ENCODE measurements at regions not wholly inside any gene's neighbourhood (a gene's known extent, or its start where the extent isn't known, plus 50 kb on each side); places are given as distances from the start of the nearest gene placed in this dataset.

GRCh38 chr2:128530025-128530573, 211.4 kb upstream of the HS6ST1 start:
- peaks cover 24% of the 10 kb centered on the region for H3K27me3 Mint-ChIP-seq
- TF ChIP-seq, protein P1, sequence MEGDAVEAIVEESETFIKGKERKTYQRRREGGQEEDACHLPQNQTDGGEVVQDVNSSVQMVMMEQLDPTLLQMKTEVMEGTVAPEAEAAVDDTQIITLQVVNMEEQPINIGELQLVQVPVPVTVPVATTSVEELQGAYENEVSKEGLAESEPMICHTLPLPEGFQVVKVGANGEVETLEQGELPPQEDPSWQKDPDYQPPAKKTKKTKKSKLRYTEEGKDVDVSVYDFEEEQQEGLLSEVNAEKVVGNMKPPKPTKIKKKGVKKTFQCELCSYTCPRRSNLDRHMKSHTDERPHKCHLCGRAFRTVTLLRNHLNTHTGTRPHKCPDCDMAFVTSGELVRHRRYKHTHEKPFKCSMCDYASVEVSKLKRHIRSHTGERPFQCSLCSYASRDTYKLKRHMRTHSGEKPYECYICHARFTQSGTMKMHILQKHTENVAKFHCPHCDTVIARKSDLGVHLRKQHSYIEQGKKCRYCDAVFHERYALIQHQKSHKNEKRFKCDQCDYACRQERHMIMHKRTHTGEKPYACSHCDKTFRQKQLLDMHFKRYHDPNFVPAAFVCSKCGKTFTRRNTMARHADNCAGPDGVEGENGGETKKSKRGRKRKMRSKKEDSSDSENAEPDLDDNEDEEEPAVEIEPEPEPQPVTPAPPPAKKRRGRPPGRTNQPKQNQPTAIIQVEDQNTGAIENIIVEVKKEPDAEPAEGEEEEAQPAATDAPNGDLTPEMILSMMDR (IDR thresholded peaks at IDR 0.05; ENCODE audit: unreplicated experiment), result no peak
- H3K4me1 Mint-ChIP-seq (ENCODE audit: low read depth), result peaks cover 28% of the 10 kb centered on the region
- no peaks in the 10 kb centered on the region for H3K36me3 Mint-ChIP-seq (ENCODE audit: insufficient read depth)
- H3K4me3 Mint-ChIP-seq (ENCODE audit: low read depth), result no peak overlapping the region
- DNase-seq (ENCODE audit: low spot score, unreplicated experiment), result no peak
- no peak overlapping the region for H3K27ac Mint-ChIP-seq
- H3K9me3 Mint-ChIP-seq (ENCODE audit: low read depth), result no peaks in the 10 kb centered on the region

- Mint-ChIP-seq H3K4me3 (ENCODE audit: low read depth) (no peak overlapping the region), H3K36me3 (ENCODE audit: insufficient read depth) (no peaks in the 10 kb centered on the region), H3K4me1 (ENCODE audit: low read depth) (peaks cover 36% of the 10 kb centered on the region), H3K27me3 (peaks cover 16% of the 10 kb centered on the region), H3K9me3 (ENCODE audit: low read depth) (peaks cover 1% of the 10 kb centered on the region), H3K27ac (no peak overlapping the region)
- TF ChIP-seq, protein P1 (IDR thresholded peaks at IDR 0.05; ENCODE audit: unreplicated experiment), result peak; percentile 18
- no peak for DNase-seq (ENCODE audit: low spot score, unreplicated experiment)
Measured at GRCh38 chr2:128531856-128532255, 213.2 kb upstream of the HS6ST1 start.

- no peak for DNase-seq (ENCODE audit: low spot score, unreplicated experiment)
- H3K4me3 Mint-ChIP-seq (ENCODE audit: low read depth), result no peak overlapping the region
- peaks cover 41% of the 10 kb centered on the region for H3K4me1 Mint-ChIP-seq (ENCODE audit: low read depth)
- peaks cover 7% of the 10 kb centered on the region for H3K27me3 Mint-ChIP-seq
- H3K27ac Mint-ChIP-seq, result no peak overlapping the region
- H3K36me3 Mint-ChIP-seq (ENCODE audit: insufficient read depth), result no peaks in the 10 kb centered on the region
- peaks cover 6% of the 10 kb centered on the region for H3K9me3 Mint-ChIP-seq (ENCODE audit: low read depth)
- TF ChIP-seq, protein P1 (IDR thresholded peaks at IDR 0.05; ENCODE audit: unreplicated experiment), result no peak
Measured at GRCh38 chr2:128533101-128533500, 214.4 kb upstream of the HS6ST1 start.

- TF ChIP-seq, protein P1 (IDR thresholded peaks at IDR 0.05; ENCODE audit: unreplicated experiment), result no peak
- H3K4me1 Mint-ChIP-seq (ENCODE audit: low read depth), result peaks cover 40% of the 10 kb centered on the region
- H3K27me3 Mint-ChIP-seq, result no peaks in the 10 kb centered on the region
- no peak for DNase-seq (ENCODE audit: low spot score, unreplicated experiment)
- H3K4me3 Mint-ChIP-seq (ENCODE audit: low read depth), result no peak overlapping the region
- H3K27ac Mint-ChIP-seq, result no peak overlapping the region
- no peaks in the 10 kb centered on the region for H3K36me3 Mint-ChIP-seq (ENCODE audit: insufficient read depth)
- peaks cover 6% of the 10 kb centered on the region for H3K9me3 Mint-ChIP-seq (ENCODE audit: low read depth)
Measured at GRCh38 chr2:128534688-128535392, 216.2 kb upstream of the HS6ST1 start.

DNA sequence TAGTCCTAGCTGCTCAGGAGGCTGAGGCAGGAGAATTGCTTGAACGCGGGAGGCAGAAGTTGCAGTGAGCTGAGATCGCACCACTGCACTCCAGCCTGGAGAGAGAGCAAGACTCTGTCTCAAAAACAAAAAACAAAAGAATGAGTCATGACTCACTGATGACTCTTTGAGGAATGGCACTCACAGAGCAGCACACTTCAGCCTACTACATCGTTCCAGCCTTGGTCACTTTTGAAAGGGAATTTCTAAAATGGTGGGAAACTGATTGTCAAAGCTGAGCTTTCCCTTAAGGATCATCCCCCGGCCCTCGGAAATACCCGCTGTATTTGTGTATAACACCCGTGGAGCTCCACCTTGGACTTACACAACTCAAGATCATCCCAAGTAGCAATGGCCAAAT, 217.3 kb upstream of the HS6ST1 start:
- H3K27me3 Mint-ChIP-seq, result no peaks in the 10 kb centered on the region
- H3K4me1 Mint-ChIP-seq (ENCODE audit: low read depth), result peaks cover 40% of the 10 kb centered on the region
- peak overlapping the region; percentile 31 for H3K4me3 Mint-ChIP-seq (ENCODE audit: low read depth)
- peak overlapping the region; percentile 34 for H3K27ac Mint-ChIP-seq
- TF ChIP-seq, protein P1 (IDR thresholded peaks at IDR 0.05; ENCODE audit: unreplicated experiment), result no peak
- H3K9me3 Mint-ChIP-seq (ENCODE audit: low read depth), result peaks cover 6% of the 10 kb centered on the region
- DNase-seq (ENCODE audit: low spot score, unreplicated experiment), result no peak
- no peaks in the 10 kb centered on the region for H3K36me3 Mint-ChIP-seq (ENCODE audit: insufficient read depth)
